H1 (cell line): ENCODE measurements at regions not wholly inside any gene's neighbourhood (a gene's known extent, or its start where the extent isn't known, plus 50 kb on each side); places are given as distances from the start of the nearest gene placed in this dataset.

ENCODE experiments used
- CTCF ChIA-PET: fragments of 300-600 bp; sonication (Branson Sonifier 250); formaldehyde crosslinking; loops from one replicate; lab custom pipeline; 2021; ENCODE audit not compliant: partially characterized antibody; lab: Charles Lee
- POLR2A ChIA-PET: fragments of 300-600 bp; sonication (Branson Sonifier 250); formaldehyde crosslinking; loops from one replicate; lab custom pipeline; 2021; ENCODE audit warnings: inconsistent platforms; ENCODE audit not compliant: partially characterized antibody; lab: Charles Lee
- DNase-seq, 2 experiments: peaks; one replicate each; pipeline versions ENCODE4 v3.0.0 to v3.0.0-alpha.2; 2010 to 2022; ENCODE audit warnings: low spot score in 2 of 2, low read depth in 1 of 2, mixed read lengths in 1 of 2
- FAIRE-seq: peaks from 2 replicates; lab custom pipeline; 2011; peaks lifted over from hg19 to GRCh38; lab: Jason Lieb, UNC
- H2AFZ ChIP-seq: 2 replicates; pipeline ENCODE4 v1.8.1; 2012; ENCODE audit warnings: low read length, inconsistent platforms
- H2AK5ac ChIP-seq: 2 replicates; pipeline ENCODE4 v1.6.1; 2013; ENCODE audit warnings: low read depth, low read length
- H2BK120ac ChIP-seq: replicated peaks from 2 replicates; pipeline ENCODE3; 2013; ENCODE audit warnings: low read depth, low read length, inconsistent platforms
- H2BK12ac ChIP-seq: 2 replicates; pipeline ENCODE4 v1.6.1; 2013; ENCODE audit warnings: low read depth, low read length
- H2BK15ac ChIP-seq: 2 replicates; pipeline ENCODE4 v1.6.1; 2013; ENCODE audit warnings: low read length
- H2BK20ac ChIP-seq: 2 replicates; pipeline ENCODE4 v1.6.1; 2013; ENCODE audit warnings: low read length
- H2BK5ac ChIP-seq: 2 replicates; pipeline ENCODE4 v1.6.1; 2013; ENCODE audit warnings: low read depth, low read length
- H3K14ac ChIP-seq: 2 replicates; pipeline ENCODE4 v1.6.1; 2013; ENCODE audit warnings: inconsistent platforms; ENCODE audit not compliant: insufficient read length
- H3K18ac ChIP-seq: 2 replicates; pipeline ENCODE4 v1.6.1; 2013; ENCODE audit warnings: low read length; ENCODE audit errors: extremely low read depth
- H3K23ac ChIP-seq: 2 replicates; pipeline ENCODE4 v1.6.1; 2013; ENCODE audit warnings: inconsistent platforms; ENCODE audit not compliant: insufficient read length
- H3K23me2 ChIP-seq: 2 replicates; pipeline ENCODE4 v1.6.1; 2013; ENCODE audit warnings: low read depth, low read length
- H3K27ac ChIP-seq: 2 replicates; pipeline ENCODE4 v1.6.1; 2011; ENCODE audit warnings: low read depth, low read length, inconsistent platforms
- H3K27me3 ChIP-seq, 4 experiments: replicated peaks in 1 of 4; 1 replicate in 1 of 4; 2 replicates in 3 of 4; pipeline versions ENCODE4 v1.6.1 to v1.8.1; 2011 to 2013; ENCODE audit warnings: low read length in 3 of 4, mild to moderate bottlenecking in 3 of 4, inconsistent platforms in 2 of 4, mixed read lengths in 2 of 4, moderate library complexity in 1 of 4; ENCODE audit not compliant: control insufficient read depth in 3 of 4, insufficient read depth in 3 of 4; ENCODE audit errors: extremely low read depth in 1 of 4
- H3K36me3 ChIP-seq, 4 experiments: 2 replicates each; pipeline versions ENCODE4 v1.6.1 to v1.8.1; 2011 to 2013; ENCODE audit warnings: mild to moderate bottlenecking in 4 of 4, low read length in 3 of 4, moderate library complexity in 2 of 4, control low read depth in 1 of 4, inconsistent platforms in 1 of 4; ENCODE audit not compliant: insufficient read depth in 4 of 4, control insufficient read depth in 2 of 4
- H3K4ac ChIP-seq: replicated peaks from 2 replicates; pipeline ENCODE3; 2013; ENCODE audit warnings: low read length, low read depth, mixed read lengths, inconsistent platforms; ENCODE audit not compliant: insufficient read length
- H3K4me1 ChIP-seq, 4 experiments: replicated peaks in 1 of 4; 1 replicate in 1 of 4; 2 replicates in 3 of 4; pipeline versions ENCODE4 v1.6.1 to v1.8.1; 2011 to 2013; ENCODE audit warnings: low read length in 3 of 4, inconsistent platforms in 2 of 4, mixed read lengths in 1 of 4; ENCODE audit not compliant: insufficient read depth in 4 of 4, control insufficient read depth in 3 of 4
- H3K4me2 ChIP-seq, 2 experiments: 2 replicates each; pipeline versions ENCODE4 v1.6.1 to v1.8.1; 2011 to 2013; ENCODE audit warnings: low read depth in 2 of 2, low read length in 2 of 2, control low read depth in 1 of 2, inconsistent platforms in 1 of 2, mild to moderate bottlenecking in 1 of 2; ENCODE audit not compliant: insufficient read depth in 1 of 2
- H3K4me3 ChIP-seq, 4 experiments: fragments of 200-600, 300-600 bp in 1 of 4; sonication (generic), shearing (Covaris generic), sonication (Bioruptor Twin) in 1 of 4; 2 replicates each; pipeline versions ENCODE4 v1.5.1 to v1.8.1; 2011 to 2016; ENCODE audit warnings: low read length in 4 of 4, low read depth in 3 of 4, control low read depth in 2 of 4, inconsistent platforms in 2 of 4, mild to moderate bottlenecking in 2 of 4, mixed read lengths in 1 of 4, moderate library complexity in 1 of 4; ENCODE audit not compliant: insufficient read depth in 2 of 4; ENCODE audit errors: extremely low read depth in 1 of 4
- H3K56ac ChIP-seq: replicated peaks from 2 replicates; pipeline ENCODE3; 2013; ENCODE audit warnings: low read depth, mild to moderate bottlenecking, mixed read lengths, low read length, inconsistent platforms; ENCODE audit not compliant: insufficient read length
- H3K79me1 ChIP-seq: 2 replicates; pipeline ENCODE4 v1.6.1; 2013; ENCODE audit warnings: low read depth, low read length, control low read depth
- H3K79me2 ChIP-seq, 2 experiments: 2 replicates each; pipeline versions ENCODE4 v1.6.1 to v1.8.1; 2012 to 2013; ENCODE audit warnings: low read length in 2 of 2, mild to moderate bottlenecking in 2 of 2, inconsistent platforms in 1 of 2; ENCODE audit not compliant: insufficient read depth in 2 of 2, control insufficient read depth in 1 of 2
- H3K9ac ChIP-seq, 4 experiments: replicated peaks in 1 of 4; 1 replicate in 1 of 4; 2 replicates in 3 of 4; pipeline versions ENCODE4 v1.6.1 to v1.8.1; 2011 to 2013; ENCODE audit warnings: low read depth in 3 of 4, low read length in 3 of 4, control low read depth in 2 of 4, mild to moderate bottlenecking in 2 of 4, moderate library complexity in 2 of 4, inconsistent platforms in 1 of 4; ENCODE audit errors: extremely low read depth in 1 of 4
- H3K9me3 ChIP-seq, 2 experiments: 2 replicates each; pipeline versions ENCODE4 v1.6.1 to v1.8.1; 2012 to 2013; ENCODE audit warnings: mild to moderate bottlenecking in 2 of 2, moderate library complexity in 2 of 2, control low read depth in 1 of 2, inconsistent platforms in 1 of 2, low read depth in 1 of 2, low read length in 1 of 2, mixed read lengths in 1 of 2; ENCODE audit not compliant: insufficient read depth in 2 of 2
- H4K20me1 ChIP-seq, 2 experiments: replicated peaks in 1 of 2; 2 replicates each; pipeline versions ENCODE3 to v1.8.1; 2011 to 2013; ENCODE audit warnings: inconsistent platforms in 2 of 2, low read length in 2 of 2, mild to moderate bottlenecking in 1 of 2; ENCODE audit not compliant: insufficient read depth in 2 of 2, control insufficient read depth in 1 of 2
- H4K5ac ChIP-seq: 2 replicates; pipeline ENCODE4 v1.6.1; 2013; ENCODE audit warnings: low read length, low read depth, mixed read lengths, inconsistent platforms; ENCODE audit not compliant: insufficient read length
- H4K8ac ChIP-seq: 2 replicates; pipeline ENCODE4 v1.8.0; 2013; ENCODE audit warnings: mild to moderate bottlenecking, moderate library complexity, low read length, inconsistent platforms; ENCODE audit not compliant: insufficient read depth; ENCODE audit errors: extremely low read depth
- H4K91ac ChIP-seq: replicated peaks from 2 replicates; pipeline ENCODE3; 2013; ENCODE audit warnings: low read length, mixed read lengths, inconsistent platforms; ENCODE audit not compliant: insufficient read length
- ASH2L ChIP-seq: fragments of 200-600, 300-600 bp; sonication (generic); IDR thresholded peaks from one replicate; pipeline ENCODE4 v1.7.1; 2017; ENCODE audit warnings: low read length
- CEBPB ChIP-seq: IDR thresholded peaks from 2 replicates; pipeline ENCODE4 v1.6.1; 2012; ENCODE audit warnings: low read depth, low read length
- CTBP2 ChIP-seq: IDR thresholded peaks from 2 replicates; pipeline ENCODE4 v1.7.0; 2011; ENCODE audit warnings: borderline replicate concordance, mild to moderate bottlenecking, moderate library complexity, mixed read lengths, low read length; ENCODE audit not compliant: insufficient read depth, insufficient read length
- JUND ChIP-seq: IDR thresholded peaks from 2 replicates; pipeline ENCODE4 v1.6.1; 2011; ENCODE audit warnings: mild to moderate bottlenecking, improper control_type of control experiment, low read length
- POU5F1 ChIP-seq: IDR thresholded peaks from 2 replicates; pipeline ENCODE4 v1.6.1; 2011; ENCODE audit warnings: low read depth, mild to moderate bottlenecking, low read length, moderate library complexity
- TEAD4 ChIP-seq: IDR thresholded peaks from 2 replicates; pipeline ENCODE4 v1.6.1; 2012; ENCODE audit warnings: low read depth, low read length, inconsistent platforms, mixed read lengths
- WGBS, 2 experiments: shearing (Covaris generic) in 1 of 2; methylation state at CpG; one replicate each; pipeline versions ENCODE4 v1.1.6 to v1.1.7; 2013 to 2015; ENCODE audit warnings: low lambda C conversion rate in 2 of 2, mixed read lengths in 2 of 2, inconsistent platforms in 1 of 2, low coverage in 1 of 2, missing lambda C conversion rate in 1 of 2; ENCODE audit not compliant: insufficient replicate concordance in 2 of 2, insufficient coverage in 1 of 2, insufficient read length in 1 of 2; ENCODE audit errors: extremely low coverage in 1 of 2, missing lambda C conversion rate in 1 of 2; 5-methylcytosine and 5-hydroxymethylcytosine counted together

DNA sequence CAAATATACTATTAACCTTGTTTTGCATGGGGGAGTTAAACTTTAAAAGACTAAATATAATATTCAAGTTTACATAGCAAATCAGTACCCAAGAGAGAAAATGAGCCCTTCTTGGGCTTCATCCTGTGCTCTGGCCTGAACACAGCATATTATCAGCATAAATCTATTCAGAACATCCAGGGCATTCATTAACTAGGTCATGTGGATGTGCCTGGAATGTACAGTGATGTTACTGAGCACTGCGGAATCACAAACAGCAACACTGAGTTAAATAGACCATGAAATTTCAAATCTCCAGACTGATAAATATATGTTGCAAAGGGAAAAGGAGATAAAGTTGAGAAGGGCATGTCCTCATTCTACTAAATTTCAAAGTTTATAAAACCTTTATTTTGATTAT is 426.4 kb downstream of the AASDHPPT start:
- no peak overlapping the region for H3K18ac ChIP-seq
- no peak overlapping the region for H2BK15ac ChIP-seq
- WGBS, 2 experiments: 83% methylated on average over 1 of the region's 1 CpG; no CpG with 5 or more reads in 1 of the 2 experiments
- no peaks in the 10 kb centered on the region for H3K23me2 ChIP-seq
- no peak overlapping the region for H2BK12ac ChIP-seq
- no peak overlapping the region for H3K9ac ChIP-seq
- H3K79me2 ChIP-seq: no peaks in the 10 kb centered on the region
- no peak overlapping the region for H2BK5ac ChIP-seq
- no peaks in the 10 kb centered on the region for H3K4me1 ChIP-seq
- H3K27ac ChIP-seq: no peak overlapping the region
- H2BK120ac ChIP-seq: no peak overlapping the region
- no peak overlapping the region for H3K23ac ChIP-seq
- H3K36me3 ChIP-seq: no peaks in the 10 kb centered on the region
- H3K4me2 ChIP-seq: no peak overlapping the region
- no peaks in the 10 kb centered on the region for H3K9me3 ChIP-seq
- no peaks in the 10 kb centered on the region for H3K79me1 ChIP-seq
- FAIRE-seq: no peak
- TF ChIP-seq TEAD4 (no peak), CTBP2 (no peak), CEBPB (no peak), POU5F1 (no peak), ASH2L (no peak), JUND (no peak)
- TF ChIP-seq, all 59 proteins: peak for 0
- Histone ChIP-seq H3K4me3 (no peak overlapping the region), H4K5ac (no peak overlapping the region), H4K91ac (no peak overlapping the region), H2BK20ac (no peak overlapping the region), H2AFZ (no peak overlapping the region), H2AK5ac (no peak overlapping the region), H3K27me3 (no peaks in the 10 kb centered on the region), H3K14ac (no peak overlapping the region), H3K4ac (no peak overlapping the region), H4K20me1 (peaks cover 0 to 1% of the 10 kb centered on the region in 2 experiments), H4K8ac (no peak overlapping the region), H3K56ac (no peak overlapping the region)
- ChIA-PET POLR2A (no interaction called here), CTCF (no interaction called here)
- no peak for DNase-seq
